Gastrocnemius medialis (tissue), 4 donors: ENCODE measurements at regions not wholly inside any gene's neighbourhood (a gene's known extent, or its start where the extent isn't known, plus 50 kb on each side); places are given as distances from the start of the nearest gene placed in this dataset.

Experiments used
- CTCF ChIP-seq, 5 experiments: fragments of 450-650 bp in 3 of 5; fragments of 200-600 bp in 2 of 5; sonication (generic) in 2 of 5; IDR thresholded peaks in 4 of 5; conservative IDR thresholded peaks in 1 of 5; 1 replicate in 4 of 5; 2 replicates in 1 of 5; pipeline ENCODE4 v1.5.1; 2016 to 2019; ENCODE audit warnings: antibody characterized with exemption in 5 of 5, mild to moderate bottlenecking in 3 of 5, moderate library complexity in 3 of 5
- POLR2A ChIP-seq, 2 donors: fragments of 450-650 bp; IDR thresholded peaks; one replicate each; pipeline ENCODE4 v1.6.1; 2017; ENCODE audit warnings: antibody characterized with exemption in 2 of 2, mild to moderate bottlenecking in 2 of 2, moderate library complexity in 2 of 2

GRCh38 chr17:73850426-73850825 lies 206.2 kb upstream of the SDK2 start:
- TF ChIP-seq POLR2A (IDR thresholded peaks at IDR 0.05) (no peak), CTCF (IDR thresholded peaks at IDR 0.05 in 4 of 5, conservative IDR thresholded peaks at IDR 0.05 in 1 of 5) (no peak)
